ENCODE measurements at regions not wholly inside any gene's neighbourhood (a gene's known extent, or its start where the extent isn't known, plus 50 kb on each side); places are given as distances from the start of the nearest gene placed in this dataset.

GRCh38 chr18:73893880-73894279 lies 253.8 kb downstream of the FBXO15 start:
- no peak for TF ChIP-seq CTCF (conservative IDR thresholded peaks at IDR 0.05; ENCODE audit: low read depth, low read length)
- TF ChIP-seq EZH2 (IDR thresholded peaks at IDR 0.05; ENCODE audit: borderline replicate concordance, low read depth, low read length, poor library complexity, severe bottlenecking) = no peak

All from A673 (cell line).